ENCODE measurements at regions not wholly inside any gene's neighbourhood (a gene's known extent, or its start where the extent isn't known, plus 50 kb on each side); places are given as distances from the start of the nearest gene placed in this dataset.
"Not testable (repeated sequence)": the region's sequence is repeated elsewhere in the genome, so short reads cannot be mapped to it uniquely, and the experiment has no call there.

DNA sequence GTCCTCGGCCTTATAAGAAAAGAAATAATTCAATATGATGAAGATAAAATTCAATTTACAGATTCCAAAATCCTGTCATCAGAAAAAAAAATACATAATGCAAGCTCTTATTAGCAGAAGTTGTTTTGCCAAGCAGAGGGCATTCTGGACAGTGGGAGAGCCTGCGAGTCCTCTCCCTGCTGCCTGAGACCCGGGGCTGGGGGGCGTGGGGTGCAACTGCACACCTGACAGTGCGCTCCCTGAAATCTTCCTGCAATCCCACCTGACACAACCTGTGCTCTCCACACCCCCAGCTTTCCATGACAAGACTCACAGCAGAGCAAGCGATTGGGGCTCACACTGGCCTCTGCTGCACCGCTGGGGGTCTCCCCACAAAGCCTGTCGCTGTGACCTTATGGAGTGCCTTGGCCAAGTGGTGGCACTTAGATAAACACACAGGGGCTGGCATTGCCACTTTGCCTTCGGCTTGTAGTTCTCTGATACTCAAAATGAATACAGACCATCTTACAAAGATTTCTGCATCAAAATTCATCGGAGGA lies 130.3 kb upstream of the PDE10A start:
- DNase-seq (ENCODE audit: low spot score) = no peak

DNA sequence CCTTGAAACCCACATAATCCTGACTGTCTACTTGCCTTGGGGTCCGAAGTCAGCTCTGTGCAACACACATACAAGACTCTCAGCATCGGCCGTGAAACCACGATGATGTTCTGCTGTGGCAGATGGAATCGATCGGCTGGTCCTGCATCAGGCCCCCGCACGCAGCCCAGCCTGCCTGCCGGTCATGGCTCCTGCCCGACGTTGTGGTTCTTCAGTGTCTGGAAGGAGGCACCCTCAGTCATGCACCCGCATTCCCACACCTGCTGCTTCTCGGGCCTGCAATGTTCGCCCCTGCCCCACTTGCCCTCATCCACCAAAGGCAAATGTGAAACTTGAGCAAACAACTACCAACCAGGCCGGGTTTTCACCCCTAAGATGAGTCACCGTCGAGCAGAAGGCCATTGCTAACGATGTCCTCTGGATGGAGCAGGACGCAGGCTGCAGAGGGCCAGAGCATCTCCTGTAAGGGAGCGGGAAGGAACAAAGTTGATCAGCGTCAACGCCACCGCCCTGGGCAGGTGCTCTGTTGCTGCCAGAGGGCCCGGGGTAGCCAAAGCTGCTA lies 128.9 kb upstream of the PDE10A start:
- DNase-seq (ENCODE audit: low spot score) = no peak

DNA sequence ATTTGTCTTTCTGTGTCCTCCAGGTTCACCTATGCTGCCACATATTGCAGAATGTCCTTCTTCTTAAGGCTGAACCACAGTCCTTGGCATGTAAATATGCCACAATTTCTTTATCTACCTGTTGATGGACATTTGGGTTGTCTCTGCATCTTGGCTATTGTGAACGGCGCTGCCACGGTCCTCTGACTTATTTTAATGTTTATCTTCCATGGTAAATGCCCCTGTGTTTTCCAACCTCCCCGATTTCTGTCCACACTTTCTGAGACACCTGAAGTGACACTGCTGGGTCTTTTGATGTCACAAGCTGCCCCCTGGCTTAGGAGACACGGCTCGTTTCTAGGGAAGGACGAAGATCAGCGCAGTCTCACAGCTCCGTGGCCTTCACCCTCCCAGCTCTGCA lies 128.3 kb upstream of the PDE10A start:
- DNase-seq (ENCODE audit: low spot score) = no peak

DNA sequence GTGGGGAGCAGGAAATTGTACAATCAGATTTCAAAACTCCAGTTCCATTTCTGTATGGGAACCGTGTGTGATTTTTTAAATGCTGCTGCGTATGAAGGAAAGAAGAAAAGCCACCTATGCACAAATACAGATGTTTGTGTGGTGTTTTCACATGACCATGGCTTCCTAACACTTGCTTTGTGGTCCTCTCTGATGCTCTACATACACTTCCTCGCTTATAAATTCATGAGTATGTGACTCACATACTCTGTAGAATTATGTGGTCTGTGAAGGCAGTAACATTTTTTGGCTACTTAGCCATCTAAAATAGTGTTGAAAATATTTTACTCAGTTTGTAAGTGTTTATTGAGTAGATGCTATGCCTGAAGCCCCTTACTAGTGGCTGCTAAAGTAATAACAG lies 119.8 kb upstream of the PDE10A start:
- no peak for DNase-seq (ENCODE audit: low spot score)

DNA sequence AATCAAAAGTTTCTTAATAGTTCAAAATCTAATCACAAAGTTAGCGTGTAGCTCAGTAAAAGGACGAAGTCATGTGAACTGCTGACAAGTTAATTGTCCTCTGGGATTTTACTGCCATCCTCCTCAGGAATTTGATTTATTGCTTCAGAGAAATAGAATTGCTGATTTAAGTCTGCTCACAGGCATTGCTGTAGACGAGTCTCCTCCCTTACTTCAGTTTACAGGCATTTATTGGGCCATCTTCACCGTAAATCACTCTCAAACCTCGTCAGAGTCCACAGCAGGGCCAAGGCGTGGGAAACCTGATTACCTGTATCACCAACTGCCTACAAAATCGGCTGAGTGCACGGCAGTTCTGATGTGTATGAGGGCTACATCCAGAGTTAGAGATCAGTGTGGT lies 119.1 kb upstream of the PDE10A start:
- no peak for DNase-seq (ENCODE audit: low spot score)

DNA sequence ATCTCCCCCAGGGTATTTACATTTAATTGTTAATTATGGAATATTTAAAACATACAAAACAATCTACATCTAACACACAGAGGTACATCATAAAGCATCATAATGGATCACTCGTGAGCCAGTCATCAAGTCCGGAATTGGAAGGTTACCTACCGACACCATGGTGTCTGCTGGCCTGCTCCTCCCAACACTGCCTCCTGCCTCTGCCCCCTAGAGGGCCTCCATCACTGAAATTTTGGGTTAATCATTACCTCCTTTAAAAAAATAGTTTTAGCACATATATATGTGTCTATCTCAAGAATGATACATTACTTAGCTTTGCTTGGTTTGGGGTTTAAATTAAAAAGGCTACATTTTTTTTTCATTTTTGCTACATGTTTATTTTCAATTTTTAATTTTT lies 114.6 kb upstream of the PDE10A start:
- DNase-seq (ENCODE audit: low spot score) = no peak

DNA sequence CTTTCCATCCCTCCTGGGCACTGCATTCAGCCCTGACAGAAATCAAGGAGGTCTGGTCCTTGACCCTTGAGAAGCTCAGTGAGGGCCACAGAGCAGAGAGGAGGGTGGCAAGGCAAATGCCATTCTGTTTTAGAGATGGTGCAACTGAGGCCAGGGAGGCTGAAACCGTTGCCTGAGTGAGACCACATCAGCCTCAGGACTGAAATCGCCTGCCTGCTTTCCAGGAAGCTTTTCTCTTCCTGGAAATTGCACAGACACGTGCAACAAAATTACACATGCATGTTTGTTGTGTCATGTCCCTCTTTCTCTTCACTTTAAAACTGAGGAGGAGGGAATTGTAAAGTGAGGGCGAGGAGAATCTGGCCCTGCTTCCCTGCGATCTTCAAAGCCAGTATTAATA lies 113.7 kb upstream of the PDE10A start:
- no peak for DNase-seq (ENCODE audit: low spot score)

DNA sequence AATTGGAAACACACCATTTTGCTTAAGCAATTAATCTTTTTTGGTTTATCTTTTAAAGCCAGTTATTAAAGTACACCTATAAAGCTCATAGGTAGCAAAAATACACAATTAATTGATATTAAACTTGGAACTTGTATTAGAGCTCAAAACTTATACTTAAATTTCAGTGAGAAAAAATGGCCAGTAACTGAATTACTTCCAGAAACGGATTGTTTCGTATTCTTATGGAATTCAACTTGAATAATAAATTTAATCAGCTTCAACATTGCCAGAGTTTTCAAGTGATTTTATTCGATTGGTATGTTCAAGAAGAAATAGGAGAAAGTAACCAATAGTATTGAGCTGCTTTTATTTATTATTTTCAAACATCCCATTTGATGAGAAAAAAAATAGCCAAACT lies 112.7 kb upstream of the PDE10A start:
- no peak for DNase-seq (ENCODE audit: low spot score)

DNA sequence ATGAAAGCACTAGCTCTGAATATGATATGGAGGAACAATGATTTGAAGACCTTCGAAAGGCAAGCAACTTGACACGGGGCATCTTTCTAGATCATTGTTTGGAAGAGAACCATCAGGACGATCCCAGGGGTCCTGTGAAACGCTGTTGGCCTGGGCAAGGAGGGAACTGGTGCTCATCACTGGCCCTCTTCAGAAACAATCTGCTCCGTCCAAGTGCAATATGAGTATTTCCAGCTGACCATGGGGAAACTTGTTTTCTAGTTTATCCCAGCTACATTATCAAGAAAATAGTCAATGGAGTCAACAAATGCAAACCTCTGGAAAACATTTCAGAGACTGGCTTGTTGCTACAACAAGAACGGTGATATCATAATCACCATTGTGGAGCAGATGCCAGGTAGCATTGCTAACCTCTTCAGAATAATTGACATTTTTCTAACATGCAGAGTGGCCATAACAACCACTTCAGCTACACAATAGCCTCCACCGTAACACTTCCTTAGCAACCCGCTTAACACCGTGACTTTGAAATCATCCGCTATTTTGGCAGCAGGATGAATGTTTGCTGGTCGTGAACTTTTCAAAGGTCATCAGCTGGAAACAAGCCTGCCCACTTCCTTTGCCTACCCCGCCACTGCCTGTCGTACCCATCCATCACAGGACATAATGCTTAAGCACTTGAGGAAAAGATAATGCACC lies 112.0 kb upstream of the PDE10A start:
- no peak for DNase-seq (ENCODE audit: low spot score)

DNA sequence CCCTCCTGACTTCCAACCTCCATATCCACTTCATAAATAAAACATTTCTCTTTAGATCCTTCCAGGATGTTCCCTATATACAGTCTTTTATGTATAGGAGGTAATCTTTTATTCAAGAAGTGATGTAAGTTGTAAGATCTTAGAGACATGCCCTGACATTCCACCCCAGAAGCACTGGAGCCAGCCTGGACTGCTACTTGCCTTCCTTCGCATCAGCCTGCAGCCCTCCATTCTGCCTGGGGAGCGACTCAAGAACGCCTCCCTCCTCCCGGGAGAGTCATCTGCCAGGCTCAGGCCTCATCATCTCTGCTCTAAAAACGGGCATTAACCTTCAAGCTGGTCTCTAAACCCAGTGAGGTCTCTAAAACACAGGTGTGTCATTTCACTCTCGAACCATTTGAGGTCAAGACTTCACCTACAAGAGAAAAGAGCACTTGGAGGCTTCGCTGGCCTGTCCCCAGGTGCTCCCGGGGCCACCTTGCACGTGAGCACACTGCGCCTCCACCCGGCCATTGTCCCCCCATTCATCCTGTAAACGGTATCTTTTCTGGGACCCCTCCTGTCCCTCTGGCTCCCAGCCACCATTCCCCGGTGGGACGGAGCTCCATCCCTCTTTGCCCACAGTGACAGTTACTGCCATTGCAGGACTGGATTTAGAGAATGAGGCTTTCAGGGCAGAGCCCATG lies 107.5 kb upstream of the PDE10A start:
- DNase-seq (ENCODE audit: low spot score) = no peak

DNA sequence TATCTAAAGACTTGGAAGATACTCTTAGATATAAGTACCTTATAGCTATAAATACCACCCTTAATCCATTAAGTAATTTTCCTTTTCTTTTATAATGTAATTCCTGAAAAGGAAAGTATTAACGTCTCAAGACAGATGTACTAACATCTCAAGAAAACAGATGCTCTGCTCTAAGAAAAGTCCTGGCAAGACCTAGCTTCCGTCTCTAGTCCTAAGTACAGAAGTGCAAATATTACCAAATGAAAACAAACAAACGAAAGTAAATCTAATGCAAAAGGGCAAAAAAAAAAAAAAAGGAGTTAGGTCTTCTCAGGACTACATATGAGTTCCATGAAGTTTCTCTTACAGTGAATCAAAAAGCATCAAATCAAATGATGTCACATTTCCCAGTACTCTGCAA lies 106.8 kb upstream of the PDE10A start:
- DNase-seq (ENCODE audit: low spot score) = no peak

DNA sequence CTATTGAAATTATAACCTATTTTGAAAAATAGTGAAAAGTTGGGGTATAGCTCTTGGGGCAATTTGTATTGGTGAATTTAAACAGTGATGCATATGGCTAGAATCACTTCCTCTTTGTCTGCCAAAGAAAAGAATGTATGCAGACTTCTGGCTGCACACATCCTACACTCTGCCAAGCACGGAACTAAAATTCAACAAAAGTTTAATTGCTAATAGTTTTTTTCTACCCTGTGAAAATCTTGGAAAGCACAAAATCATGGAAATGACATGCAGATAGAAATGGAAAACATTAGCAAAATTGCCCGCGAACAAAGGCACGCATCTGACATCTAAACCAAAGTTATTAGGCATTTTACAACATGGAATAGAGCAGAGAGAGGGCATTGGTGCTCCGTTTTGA lies 106.4 kb upstream of the PDE10A start:
- no peak for DNase-seq (ENCODE audit: low spot score)

DNA sequence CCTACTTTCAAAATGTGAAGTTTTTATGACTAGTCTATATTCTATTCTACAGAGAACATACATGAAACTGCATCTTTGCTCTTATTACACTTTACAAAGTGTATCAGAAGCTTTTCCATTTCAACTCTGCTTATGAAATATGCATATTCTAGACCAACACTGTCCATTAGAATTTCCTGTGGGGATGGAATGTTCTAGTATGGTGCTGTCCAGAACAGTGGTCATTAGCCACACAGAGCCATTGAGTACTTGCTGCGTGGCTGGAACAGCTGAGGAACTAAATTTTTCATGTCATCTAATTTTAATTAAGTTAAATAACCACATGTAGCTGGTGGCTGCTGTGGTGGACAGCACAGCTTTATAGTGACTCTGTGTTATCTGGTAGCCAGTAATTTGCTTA lies 105.9 kb upstream of the PDE10A start:
- DNase-seq (ENCODE audit: low spot score) = no peak

DNA sequence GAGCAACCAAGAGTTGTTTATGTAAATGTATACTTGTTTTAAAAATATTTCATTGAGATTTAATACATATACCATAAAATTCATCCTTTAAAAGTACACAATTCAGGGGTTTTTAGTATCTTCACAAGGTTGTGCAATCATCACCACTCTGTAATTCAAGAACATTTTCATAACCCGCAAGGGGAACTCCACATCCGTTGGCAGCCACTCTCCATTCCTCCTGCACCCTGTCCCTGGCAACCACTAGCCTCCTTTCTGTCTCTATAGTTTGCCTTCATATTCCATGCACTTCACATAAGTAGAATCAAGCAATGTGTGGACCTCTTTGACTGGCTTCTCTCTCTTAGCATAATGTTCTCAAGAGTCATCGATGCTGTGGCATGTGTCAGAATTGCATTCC lies 104.2 kb upstream of the PDE10A start:
- DNase-seq (ENCODE audit: low spot score) = no peak

DNA sequence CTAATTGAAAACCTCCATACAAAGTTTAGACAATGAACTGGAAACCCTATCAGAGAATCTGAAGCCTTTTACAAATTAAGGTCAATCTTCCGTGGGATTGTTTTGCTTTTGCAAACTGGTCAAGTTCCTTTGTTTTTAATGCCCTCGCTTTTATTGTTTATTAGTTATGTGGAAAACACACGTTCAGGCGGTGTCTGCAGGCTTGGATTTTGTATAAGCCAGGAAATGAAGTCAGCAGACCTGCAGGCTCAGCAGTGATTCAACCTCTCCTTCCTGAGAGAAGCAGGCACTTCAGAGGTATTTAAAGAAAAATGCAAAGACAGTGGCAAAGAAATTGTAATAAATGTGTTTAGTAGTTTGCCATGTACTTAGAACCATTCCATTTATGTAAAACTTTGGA lies 103.4 kb upstream of the PDE10A start:
- no peak for DNase-seq (ENCODE audit: low spot score)

DNA sequence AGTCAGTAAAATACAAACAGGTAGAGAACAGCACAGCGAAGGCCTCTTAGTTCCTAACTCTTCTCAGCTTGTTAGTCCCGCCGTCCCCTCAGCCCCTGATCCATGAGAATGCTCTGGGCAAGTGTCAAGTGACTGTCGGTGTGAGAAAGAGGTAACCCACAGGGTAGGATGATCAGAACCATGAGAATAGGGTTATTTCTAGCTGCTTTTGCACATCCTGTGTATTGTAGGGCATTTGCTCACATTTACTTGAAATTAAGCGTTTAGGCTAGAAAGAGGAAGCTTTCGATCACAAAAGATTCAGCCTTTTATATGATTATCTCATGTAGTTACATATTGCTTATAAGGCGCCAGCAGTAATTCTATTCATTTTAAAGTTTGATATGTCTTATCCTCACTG lies 103.0 kb upstream of the PDE10A start:
- no peak for DNase-seq (ENCODE audit: low spot score)

DNA sequence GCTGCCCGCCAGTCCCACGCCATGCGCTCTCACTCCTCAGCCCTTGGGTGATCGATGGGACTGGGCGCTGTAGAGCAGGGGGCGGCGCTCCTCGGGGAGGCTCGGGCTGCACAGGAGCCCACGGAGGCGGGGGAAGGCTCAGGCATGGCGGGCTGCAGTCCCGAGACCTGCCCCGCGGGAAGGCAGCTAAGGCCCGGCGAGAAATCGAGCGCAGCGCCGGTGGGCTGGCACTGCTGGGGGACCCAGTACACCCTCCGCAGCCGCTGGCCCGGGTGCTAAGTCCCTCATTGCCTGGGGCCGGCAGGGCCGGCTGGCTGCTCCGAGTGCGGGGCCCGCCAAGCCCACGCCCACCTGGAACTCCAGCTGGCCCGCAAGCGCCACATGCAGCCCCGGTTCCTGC lies 102.2 kb upstream of the PDE10A start:
- not testable (repeated sequence) for DNase-seq (ENCODE audit: low spot score)

DNA sequence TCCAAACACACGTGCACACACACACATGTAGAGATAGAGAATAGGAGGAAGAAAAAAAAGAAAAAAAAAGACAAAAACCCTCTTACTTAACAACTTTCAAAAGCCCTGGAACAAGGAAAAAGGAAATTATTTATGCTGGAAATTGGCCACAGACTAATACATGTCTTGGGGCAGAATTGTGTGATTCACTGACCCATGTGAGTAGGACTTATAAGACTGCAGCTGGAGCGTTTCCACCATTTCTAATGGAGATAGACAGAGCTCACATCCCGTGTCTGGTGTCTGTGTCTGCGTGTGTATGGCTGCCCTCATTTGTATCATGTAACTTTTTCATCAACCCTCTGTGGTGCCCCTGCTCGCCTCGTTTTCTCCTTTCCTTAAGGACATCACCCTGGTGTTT lies 99.8 kb upstream of the PDE10A start:
- no peak for DNase-seq (ENCODE audit: low spot score)

DNA sequence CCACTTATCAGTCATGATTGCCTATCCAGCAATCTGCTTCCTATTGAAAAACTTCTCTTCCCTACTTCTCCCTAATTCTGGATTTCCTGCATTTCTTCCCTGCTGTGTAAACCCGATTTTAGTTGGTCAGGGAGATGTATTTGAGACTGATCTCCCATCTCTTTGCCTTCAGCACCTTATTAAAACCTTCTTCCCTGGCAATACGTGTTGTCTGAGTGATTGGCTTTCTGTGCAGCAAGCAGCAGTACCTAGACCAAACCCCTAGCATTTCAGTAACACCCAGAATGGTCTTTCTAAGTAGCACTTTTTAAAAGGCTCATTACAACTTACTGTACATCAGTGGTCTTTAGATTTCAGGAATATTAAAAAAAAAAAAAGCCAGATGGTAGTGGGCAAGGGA lies 99.1 kb upstream of the PDE10A start:
- no peak for DNase-seq (ENCODE audit: low spot score)

DNA sequence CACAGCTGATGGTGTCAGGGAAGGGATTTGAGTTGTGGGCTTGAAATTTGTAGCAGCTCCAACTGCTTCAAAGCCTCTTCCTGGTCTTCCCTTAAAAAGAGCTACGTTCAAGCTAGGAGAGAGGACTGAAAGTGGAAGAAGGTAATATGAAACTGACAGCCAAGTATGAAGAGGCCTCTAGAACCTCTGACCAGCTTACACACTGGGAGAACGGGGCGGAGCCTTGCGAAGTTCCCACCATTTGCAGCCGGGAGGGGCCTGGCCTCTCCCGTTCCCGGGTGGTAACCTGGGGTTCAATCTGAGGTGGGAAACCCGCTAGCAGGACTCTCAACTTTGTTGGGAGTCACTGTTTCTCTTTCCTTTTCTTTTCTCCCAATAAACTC lies 97.8 kb upstream of the PDE10A start:
- no peak for DNase-seq (ENCODE audit: low spot score)

DNA sequence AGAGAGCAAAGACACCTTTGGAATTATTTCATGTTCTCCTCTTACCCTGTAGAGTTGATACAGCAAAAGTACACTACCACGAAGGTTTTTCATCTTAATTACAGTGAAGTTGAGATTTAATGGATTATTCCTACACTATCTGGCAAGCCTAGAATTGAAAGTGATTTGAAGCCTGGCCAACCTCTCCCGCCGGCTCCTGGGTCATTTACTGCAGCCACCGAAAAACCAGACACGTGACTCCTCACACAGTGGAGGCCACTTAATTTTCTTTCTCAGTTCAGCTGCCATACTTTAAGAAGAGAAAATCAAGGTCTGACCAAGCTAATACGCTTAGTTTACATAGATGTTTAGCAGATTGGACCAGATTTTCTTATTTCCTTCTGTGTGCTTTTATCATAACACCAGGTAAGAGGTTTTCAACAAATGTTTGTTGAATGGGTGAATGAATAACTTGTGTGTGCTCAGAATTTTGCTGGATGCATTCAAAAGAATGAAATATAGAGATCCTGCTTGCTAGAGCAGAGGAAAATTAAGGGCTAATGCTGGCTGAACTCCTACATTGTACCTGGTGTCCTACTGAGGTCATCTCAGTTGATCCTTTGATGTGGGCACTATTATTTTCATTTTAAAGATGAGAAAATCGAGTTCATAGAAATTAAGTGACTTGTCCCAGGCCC lies 97.2 kb upstream of the PDE10A start:
- DNase-seq (ENCODE audit: low spot score) = no peak

DNA sequence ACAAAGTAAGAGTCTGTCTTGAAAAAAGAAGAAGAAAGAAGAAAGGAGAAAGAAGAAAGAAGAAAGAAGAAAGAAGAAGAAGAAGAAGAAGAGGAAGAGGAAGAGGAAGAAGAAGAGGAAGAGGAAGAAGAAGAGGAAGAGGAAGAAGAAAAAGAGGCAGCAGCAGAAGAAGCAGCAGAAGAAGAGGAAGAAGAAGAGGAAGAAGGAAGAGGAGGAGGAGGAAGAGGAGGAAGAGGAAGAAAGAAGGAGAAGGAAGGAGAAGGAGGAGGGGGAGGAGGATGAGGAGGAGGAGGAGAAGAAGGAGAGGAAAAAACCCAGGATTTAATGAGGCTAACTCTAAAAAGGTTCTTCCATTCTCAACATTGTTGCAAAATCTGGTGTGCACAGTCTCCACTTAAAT lies 95.4 kb upstream of the PDE10A start:
- DNase-seq (ENCODE audit: low spot score) = no peak

DNA sequence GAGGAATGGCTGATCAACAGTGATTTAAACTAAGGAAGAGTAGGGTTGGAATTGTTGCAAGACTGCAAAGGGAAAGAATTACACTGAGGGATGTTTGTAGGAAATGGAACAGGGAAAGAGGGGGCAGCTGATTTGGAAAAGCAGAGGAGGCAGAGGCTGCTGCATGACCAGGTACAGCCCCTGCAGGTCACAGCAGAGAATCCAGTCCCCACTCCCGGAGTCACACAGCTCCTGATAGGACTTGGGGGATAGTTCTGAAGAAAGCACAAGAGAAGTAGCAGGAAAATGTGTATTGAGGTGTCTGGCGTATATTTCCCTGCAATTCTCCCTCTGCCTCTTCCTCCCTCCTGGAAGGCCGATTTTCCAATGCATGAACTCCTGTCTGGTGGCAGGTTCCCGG lies 92.5 kb upstream of the PDE10A start:
- no peak for DNase-seq (ENCODE audit: low spot score)
